ENCODE measurements at regions not wholly inside any gene's neighbourhood (a gene's known extent, or its start where the extent isn't known, plus 50 kb on each side); places are given as distances from the start of the nearest gene placed in this dataset.

DNA sequence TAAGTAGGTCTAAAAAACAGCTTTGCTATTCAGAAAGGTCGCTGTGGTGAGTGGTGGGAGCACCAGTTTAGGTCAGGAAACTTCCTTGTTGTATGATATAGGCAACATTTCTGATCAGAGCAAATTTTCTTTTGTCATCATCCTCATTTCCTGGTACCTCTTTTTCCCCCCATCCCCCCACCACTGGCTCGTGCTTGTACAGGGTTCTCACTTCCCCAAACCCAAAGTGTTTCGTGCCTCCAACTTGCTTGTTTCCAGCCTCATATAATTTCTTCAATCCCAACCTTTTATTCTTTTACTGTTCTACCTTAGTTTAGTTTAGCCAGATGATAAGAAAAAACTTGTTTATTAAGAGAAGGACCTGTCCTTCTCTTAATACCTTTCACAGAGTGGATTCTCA is 209.4 kb upstream of the JAG1 start:
- TF ChIP-seq POLR2A (IDR thresholded peaks at IDR 0.05) (no peak), EP300 (IDR thresholded peaks at IDR 0.05) (no peak)
- TF ChIP-seq, protein P1, sequence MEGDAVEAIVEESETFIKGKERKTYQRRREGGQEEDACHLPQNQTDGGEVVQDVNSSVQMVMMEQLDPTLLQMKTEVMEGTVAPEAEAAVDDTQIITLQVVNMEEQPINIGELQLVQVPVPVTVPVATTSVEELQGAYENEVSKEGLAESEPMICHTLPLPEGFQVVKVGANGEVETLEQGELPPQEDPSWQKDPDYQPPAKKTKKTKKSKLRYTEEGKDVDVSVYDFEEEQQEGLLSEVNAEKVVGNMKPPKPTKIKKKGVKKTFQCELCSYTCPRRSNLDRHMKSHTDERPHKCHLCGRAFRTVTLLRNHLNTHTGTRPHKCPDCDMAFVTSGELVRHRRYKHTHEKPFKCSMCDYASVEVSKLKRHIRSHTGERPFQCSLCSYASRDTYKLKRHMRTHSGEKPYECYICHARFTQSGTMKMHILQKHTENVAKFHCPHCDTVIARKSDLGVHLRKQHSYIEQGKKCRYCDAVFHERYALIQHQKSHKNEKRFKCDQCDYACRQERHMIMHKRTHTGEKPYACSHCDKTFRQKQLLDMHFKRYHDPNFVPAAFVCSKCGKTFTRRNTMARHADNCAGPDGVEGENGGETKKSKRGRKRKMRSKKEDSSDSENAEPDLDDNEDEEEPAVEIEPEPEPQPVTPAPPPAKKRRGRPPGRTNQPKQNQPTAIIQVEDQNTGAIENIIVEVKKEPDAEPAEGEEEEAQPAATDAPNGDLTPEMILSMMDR (IDR thresholded peaks at IDR 0.05) = no peak

Measured in sigmoid colon (tissue), 4 donors.